NT2/D1 (cell line): ENCODE measurements at regions not wholly inside any gene's neighbourhood (a gene's known extent, or its start where the extent isn't known, plus 50 kb on each side); places are given as distances from the start of the nearest gene placed in this dataset.

ENCODE experiments used
- SUZ12 ChIP-seq: IDR thresholded peaks from 2 replicates; pipeline ENCODE4 v1.6.1; 2011; ENCODE audit not compliant: insufficient read length, insufficient read depth; ENCODE audit errors: extremely low read depth
- YY1 ChIP-seq: IDR thresholded peaks from 2 replicates; pipeline ENCODE4 v1.6.1; 2011; ENCODE audit not compliant: insufficient read length, insufficient read depth
- ZNF274 ChIP-seq: IDR thresholded peaks from 2 replicates; pipeline ENCODE4 v1.6.1; 2011; ENCODE audit warnings: mild to moderate bottlenecking, low read depth, low read length

DNA sequence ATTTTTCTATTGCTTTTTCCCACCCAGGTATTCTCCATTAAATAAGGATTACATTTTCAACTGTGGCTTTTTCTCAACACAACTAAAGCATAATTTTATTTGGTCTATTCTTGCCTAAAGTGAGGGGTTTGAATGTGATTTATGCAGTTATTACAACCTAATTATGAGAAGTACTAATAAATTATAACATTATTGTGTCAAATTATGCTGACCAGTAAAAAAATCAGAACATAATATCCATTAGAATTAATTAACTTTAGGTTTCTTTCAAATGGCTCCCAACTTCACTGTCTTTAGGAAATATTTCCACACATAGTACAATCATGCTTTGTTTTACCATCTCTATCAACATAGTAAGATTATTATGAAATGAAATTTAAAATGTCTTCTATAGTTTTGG lies 1293.9 kb downstream of the FSTL5 start:
- no peak for TF ChIP-seq ZNF274
- no peak for TF ChIP-seq YY1
- TF ChIP-seq SUZ12: no peak
